OCI-LY3 (cell line): ENCODE measurements at regions not wholly inside any gene's neighbourhood (a gene's known extent, or its start where the extent isn't known, plus 50 kb on each side); places are given as distances from the start of the nearest gene placed in this dataset.

ENCODE experiments used
- H2AFZ ChIP-seq: fragments of 200-600, 300-600 bp; shearing (Covaris generic); 2 replicates; pipeline ENCODE4 v1.6.0; 2014; ENCODE audit warnings: antibody characterized with exemption, low read depth, low read length
- H3K27ac ChIP-seq: fragments of 200-600, 300-600 bp; sonication (generic); 2 replicates; pipeline ENCODE4 v1.5.1; 2014; ENCODE audit warnings: mild to moderate bottlenecking, low read length, moderate library complexity, mixed read lengths
- H3K27me3 ChIP-seq: fragments of 200-600, 300-600 bp; sonication (generic); 2 replicates; pipeline ENCODE4 v1.6.1; 2014; ENCODE audit warnings: low read depth, low read length, mixed read lengths
- H3K36me3 ChIP-seq: fragments of 200-600, 300-600 bp; sonication (generic); replicated peaks from 2 replicates; pipeline ENCODE3; 2014; ENCODE audit warnings: low read depth, low read length, mixed read lengths
- H3K4me1 ChIP-seq: fragments of 300-600, 200-600 bp; sonication (generic); 2 replicates; pipeline ENCODE4 v1.6.1; 2014; ENCODE audit warnings: low read length, mixed read lengths
- H3K4me2 ChIP-seq: fragments of 200-600, 300-600 bp; sonication (generic); 2 replicates; pipeline ENCODE4 v1.6.1; 2014; ENCODE audit warnings: low read length, mixed read lengths
- H3K4me3 ChIP-seq: fragments of 300-600, 200-600 bp; sonication (generic); 2 replicates; pipeline ENCODE4 v1.5.1; 2014; ENCODE audit warnings: antibody characterized with exemption, mild to moderate bottlenecking, low read length, moderate library complexity
- H3K79me2 ChIP-seq: fragments of 300-600, 200-600 bp; shearing (Covaris generic); 2 replicates; pipeline ENCODE4 v1.6.1; 2014; ENCODE audit warnings: mild to moderate bottlenecking, low read length, mixed read lengths
- H3K9ac ChIP-seq: fragments of 300-600, 200-600 bp; shearing (Covaris generic); 2 replicates; pipeline ENCODE4 v1.6.0; 2014; ENCODE audit warnings: mild to moderate bottlenecking, low read length, moderate library complexity
- H3K9me3 ChIP-seq: fragments of 200-600, 300-600 bp; shearing (Covaris generic); 2 replicates; pipeline ENCODE4 v1.6.1; 2014; ENCODE audit warnings: low read length, mixed read lengths; ENCODE audit not compliant: insufficient read depth
- H4K20me1 ChIP-seq: fragments of 200-600, 300-600 bp; sonication (generic); 2 replicates; pipeline ENCODE4 v1.6.1; 2016; ENCODE audit warnings: low read length, mixed read lengths; ENCODE audit not compliant: insufficient read depth
- EZH2phosphoT487 ChIP-seq: fragments of 200-600 bp; shearing (Covaris generic); IDR thresholded peaks from 2 replicates; pipeline ENCODE4 v1.6.1; 2018; ENCODE audit warnings: antibody characterized with exemption, mixed run types, low read depth
- TF ChIP-seq, protein P1 (sequence below): fragments of 200-600, 300-600 bp; sonication (generic); IDR thresholded peaks from 2 replicates; pipeline ENCODE4 v1.5.1; 2014; ENCODE audit warnings: antibody characterized with exemption, low read length, low read depth

GRCh38 chr12:92558806-92559205 lies 144.0 kb upstream of the PLEKHG7 start:
- H3K4me3 ChIP-seq = no peak overlapping the region
- H3K4me2 ChIP-seq = no peak overlapping the region
- no peaks in the 10 kb centered on the region for H3K36me3 ChIP-seq
- H3K27ac ChIP-seq = no peak overlapping the region
- H3K9me3 ChIP-seq = no peaks in the 10 kb centered on the region
- TF ChIP-seq, protein P1, sequence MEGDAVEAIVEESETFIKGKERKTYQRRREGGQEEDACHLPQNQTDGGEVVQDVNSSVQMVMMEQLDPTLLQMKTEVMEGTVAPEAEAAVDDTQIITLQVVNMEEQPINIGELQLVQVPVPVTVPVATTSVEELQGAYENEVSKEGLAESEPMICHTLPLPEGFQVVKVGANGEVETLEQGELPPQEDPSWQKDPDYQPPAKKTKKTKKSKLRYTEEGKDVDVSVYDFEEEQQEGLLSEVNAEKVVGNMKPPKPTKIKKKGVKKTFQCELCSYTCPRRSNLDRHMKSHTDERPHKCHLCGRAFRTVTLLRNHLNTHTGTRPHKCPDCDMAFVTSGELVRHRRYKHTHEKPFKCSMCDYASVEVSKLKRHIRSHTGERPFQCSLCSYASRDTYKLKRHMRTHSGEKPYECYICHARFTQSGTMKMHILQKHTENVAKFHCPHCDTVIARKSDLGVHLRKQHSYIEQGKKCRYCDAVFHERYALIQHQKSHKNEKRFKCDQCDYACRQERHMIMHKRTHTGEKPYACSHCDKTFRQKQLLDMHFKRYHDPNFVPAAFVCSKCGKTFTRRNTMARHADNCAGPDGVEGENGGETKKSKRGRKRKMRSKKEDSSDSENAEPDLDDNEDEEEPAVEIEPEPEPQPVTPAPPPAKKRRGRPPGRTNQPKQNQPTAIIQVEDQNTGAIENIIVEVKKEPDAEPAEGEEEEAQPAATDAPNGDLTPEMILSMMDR = no peak
- no peak for TF ChIP-seq EZH2phosphoT487
- no peaks in the 10 kb centered on the region for H3K27me3 ChIP-seq
- H2AFZ ChIP-seq = no peak overlapping the region
- no peaks in the 10 kb centered on the region for H4K20me1 ChIP-seq
- H3K4me1 ChIP-seq = peaks cover 34% of the 10 kb centered on the region
- no peaks in the 10 kb centered on the region for H3K79me2 ChIP-seq
- H3K9ac ChIP-seq = no peak overlapping the region

GRCh38 chr12:92558215-92558773 lies 144.5 kb upstream of the PLEKHG7 start:
- Histone ChIP-seq H3K9me3 (no peaks in the 10 kb centered on the region), H3K4me2 (no peak overlapping the region), H2AFZ (no peak overlapping the region), H3K4me1 (peaks cover 32% of the 10 kb centered on the region), H3K27me3 (no peaks in the 10 kb centered on the region), H3K4me3 (no peak overlapping the region), H4K20me1 (no peaks in the 10 kb centered on the region), H3K36me3 (no peaks in the 10 kb centered on the region), H3K27ac (no peak overlapping the region), H3K79me2 (no peaks in the 10 kb centered on the region), H3K9ac (no peak overlapping the region)
- TF ChIP-seq, protein P1 = no peak
- TF ChIP-seq EZH2phosphoT487 = no peak

GRCh38 chr12:92557422-92557724 lies 145.4 kb upstream of the PLEKHG7 start:
- no peaks in the 10 kb centered on the region for H3K27me3 ChIP-seq
- H3K4me3 ChIP-seq = 0 out of 2 replicates have a peak overlapping the region, but pooled peaks have one; percentile 14
- no peaks in the 10 kb centered on the region for H4K20me1 ChIP-seq
- H3K4me2 ChIP-seq = peak overlapping the region; percentile 14; the same call in 1 of the 2 replicates
- no peaks in the 10 kb centered on the region for H3K36me3 ChIP-seq
- H3K9ac ChIP-seq = no peak overlapping the region
- H3K9me3 ChIP-seq = no peaks in the 10 kb centered on the region
- peaks cover 37% of the 10 kb centered on the region for H3K4me1 ChIP-seq
- no peak overlapping the region for H3K27ac ChIP-seq
- H2AFZ ChIP-seq = peak overlapping the region; percentile 41; the same call in 1 of the 2 replicates
- TF ChIP-seq EZH2phosphoT487 = no peak
- TF ChIP-seq, protein P1 = no peak
- no peaks in the 10 kb centered on the region for H3K79me2 ChIP-seq

- Histone ChIP-seq H3K4me2 (peak overlapping the region; percentile 14), H3K4me1 (peaks cover 42% of the 10 kb centered on the region), H4K20me1 (no peaks in the 10 kb centered on the region), H2AFZ (peak overlapping the region; percentile 41), H3K36me3 (no peaks in the 10 kb centered on the region), H3K9me3 (no peaks in the 10 kb centered on the region), H3K4me3 (0 out of 2 replicates have a peak overlapping the region, but pooled peaks have one; percentile 14), H3K9ac (no peak overlapping the region), H3K27me3 (no peaks in the 10 kb centered on the region), H3K79me2 (no peaks in the 10 kb centered on the region), H3K27ac (no peak overlapping the region)
- TF ChIP-seq, protein P1 = no peak
- no peak for TF ChIP-seq EZH2phosphoT487
Measured at GRCh38 chr12:92556637-92557421, 146.0 kb upstream of the PLEKHG7 start.
